SJCRH30 (cell line): ENCODE measurements at regions not wholly inside any gene's neighbourhood (a gene's known extent, or its start where the extent isn't known, plus 50 kb on each side); places are given as distances from the start of the nearest gene placed in this dataset.
"Not testable (repeated sequence)": the region's sequence is repeated elsewhere in the genome, so short reads cannot be mapped to it uniquely, and the experiment has no call there.

Experiments
- DNase-seq, 2 experiments: peaks; one replicate each; pipeline ENCODE4 v3.0.0-alpha.2; 2015 to 2020
- H3K27ac ChIP-seq: fragments of 250-450 bp; sonication (Bioruptor Pico); 2 replicates; pipeline ENCODE4 v1.5.1; 2020; ENCODE audit warnings: mild to moderate bottlenecking, moderate library complexity
- H3K27me3 ChIP-seq: fragments of 250-450 bp; sonication (Bioruptor Pico); 2 replicates; pipeline ENCODE4 v1.5.1; 2020; ENCODE audit warnings: mild to moderate bottlenecking, moderate library complexity
- H3K36me3 ChIP-seq: fragments of 250-450 bp; sonication (Bioruptor Pico); 2 replicates; pipeline ENCODE4 v1.5.1; 2020; ENCODE audit warnings: mild to moderate bottlenecking, moderate library complexity
- H3K4me1 ChIP-seq: fragments of 250-450 bp; sonication (Bioruptor Pico); 2 replicates; pipeline ENCODE4 v1.5.1; 2020; ENCODE audit warnings: mild to moderate bottlenecking, moderate library complexity
- H3K4me3 ChIP-seq: fragments of 250-450 bp; sonication (Bioruptor Pico); 2 replicates; pipeline ENCODE4 v1.5.1; 2020; ENCODE audit warnings: mild to moderate bottlenecking, moderate library complexity
- H3K9me3 ChIP-seq: fragments of 250-450 bp; sonication (Bioruptor Pico); replicated peaks from 2 replicates; pipeline ENCODE4 v1.5.1; 2020; ENCODE audit warnings: mild to moderate bottlenecking, moderate library complexity

DNA sequence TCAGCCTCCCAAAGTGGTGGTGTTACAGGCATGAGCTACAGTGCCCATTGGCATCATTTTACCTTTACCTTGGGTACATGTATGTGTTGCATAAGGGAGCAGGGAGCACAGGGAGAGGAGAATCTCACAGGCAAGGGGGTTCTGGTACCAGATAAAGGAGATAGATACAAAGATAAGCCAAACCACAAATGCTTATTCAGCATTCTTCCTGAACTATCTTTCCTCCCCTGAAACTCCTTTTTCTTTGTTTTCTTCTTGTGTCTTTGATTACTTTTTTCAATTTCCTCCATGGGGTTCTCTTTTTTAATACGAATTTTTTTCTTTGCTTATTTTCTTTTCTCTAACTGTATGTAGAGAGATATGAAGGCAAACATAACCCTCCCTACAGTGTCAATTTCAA is 193.8 kb downstream of the SPDYE17 start:
- H3K4me3 ChIP-seq, H3K4me1 ChIP-seq, H3K27ac ChIP-seq, H3K36me3 ChIP-seq, DNase-seq, H3K9me3 ChIP-seq, H3K27me3 ChIP-seq: not testable (repeated sequence)

DNA sequence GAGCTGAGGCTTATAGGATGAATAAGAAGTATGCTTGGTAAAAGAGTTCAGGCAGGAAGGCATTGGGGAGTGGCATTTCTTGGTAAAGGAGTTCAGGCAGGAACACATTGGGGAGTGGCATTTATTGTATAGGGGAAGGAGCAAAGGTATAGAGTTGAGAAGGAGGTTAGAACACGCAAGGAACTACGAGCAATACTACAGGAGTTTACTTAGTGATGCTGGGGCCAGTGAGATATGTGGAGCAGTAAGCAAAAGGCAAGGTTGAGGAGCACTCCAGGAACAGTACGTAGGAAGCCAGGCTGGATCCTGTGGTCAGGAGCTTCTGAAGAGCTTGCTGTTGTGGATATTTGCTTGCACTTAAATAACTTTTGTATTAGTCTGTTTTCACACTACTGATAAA is 202.2 kb upstream of the POMZP3 start:
- not testable (repeated sequence) for H3K9me3 ChIP-seq, H3K27ac ChIP-seq, DNase-seq, H3K36me3 ChIP-seq, H3K27me3 ChIP-seq, H3K4me3 ChIP-seq, H3K4me1 ChIP-seq

DNA sequence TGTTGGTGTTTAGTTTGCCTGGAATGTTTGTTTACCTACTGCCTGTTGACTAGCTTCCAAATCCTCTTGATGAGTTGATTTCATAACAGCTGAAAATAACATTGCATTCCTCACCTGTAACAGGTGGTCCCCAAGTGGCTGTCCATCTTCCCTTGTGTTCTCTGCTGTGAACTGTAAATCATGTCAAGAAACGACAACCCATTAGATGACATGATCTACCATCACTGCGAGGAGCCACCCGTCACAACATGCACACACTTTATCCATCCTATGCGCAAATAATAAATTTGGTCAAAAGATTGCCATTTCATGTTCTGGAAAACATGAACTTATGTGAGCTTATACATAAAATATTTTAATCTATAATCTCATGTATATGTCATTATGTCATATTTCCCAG is 199.1 kb upstream of the POMZP3 start:
- H3K27ac ChIP-seq, H3K4me3 ChIP-seq, H3K36me3 ChIP-seq, H3K4me1 ChIP-seq, H3K27me3 ChIP-seq, H3K9me3 ChIP-seq, DNase-seq: not testable (repeated sequence)

DNA sequence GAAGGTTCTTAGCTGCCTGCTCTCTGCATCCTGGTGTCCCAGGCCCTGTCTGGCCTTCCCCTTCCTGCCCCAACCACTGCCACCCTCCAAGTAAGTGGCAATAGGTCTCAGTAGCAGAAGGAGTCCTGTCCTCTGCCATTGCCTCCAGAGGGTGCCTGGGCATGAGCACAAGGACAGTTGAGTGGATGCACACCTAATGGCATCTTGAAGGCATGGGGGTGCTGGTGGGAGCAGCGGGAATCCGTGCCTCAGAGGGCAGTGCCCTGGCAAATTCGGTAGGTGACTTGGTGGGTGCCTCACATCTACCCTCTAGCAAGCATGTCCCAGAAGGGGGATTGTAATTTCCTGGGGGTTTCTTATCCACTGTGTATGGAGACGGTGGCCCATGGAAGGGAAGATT is 182.8 kb upstream of the POMZP3 start:
- DNase-seq, H3K36me3 ChIP-seq, H3K27me3 ChIP-seq, H3K27ac ChIP-seq, H3K9me3 ChIP-seq, H3K4me1 ChIP-seq, H3K4me3 ChIP-seq: not testable (repeated sequence)

DNA sequence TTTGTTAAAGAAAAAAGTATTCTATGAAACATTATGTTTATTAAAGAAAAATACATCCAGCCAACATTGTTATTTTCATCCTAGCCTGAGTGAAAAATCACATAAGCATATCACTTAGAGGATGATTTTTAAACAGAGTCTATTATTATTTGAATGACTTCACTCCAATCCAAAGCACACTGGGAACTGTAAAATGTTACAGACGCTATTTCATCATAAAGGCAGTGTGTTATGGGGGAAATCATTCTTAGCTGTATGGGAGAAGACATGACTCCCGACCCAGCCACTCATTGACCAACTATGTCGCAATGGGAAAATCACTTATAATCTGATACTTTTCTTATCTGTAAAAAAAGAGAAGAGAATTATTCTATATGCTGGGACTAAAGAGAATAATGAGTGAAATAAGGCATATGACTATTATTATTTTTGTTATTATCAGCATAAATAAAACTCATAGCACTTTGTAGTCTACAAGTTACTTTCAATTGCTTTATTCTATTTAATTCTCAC is 180.6 kb upstream of the POMZP3 start:
- not testable (repeated sequence) for H3K27me3 ChIP-seq, H3K4me3 ChIP-seq, H3K9me3 ChIP-seq, H3K36me3 ChIP-seq, DNase-seq, H3K4me1 ChIP-seq, H3K27ac ChIP-seq

DNA sequence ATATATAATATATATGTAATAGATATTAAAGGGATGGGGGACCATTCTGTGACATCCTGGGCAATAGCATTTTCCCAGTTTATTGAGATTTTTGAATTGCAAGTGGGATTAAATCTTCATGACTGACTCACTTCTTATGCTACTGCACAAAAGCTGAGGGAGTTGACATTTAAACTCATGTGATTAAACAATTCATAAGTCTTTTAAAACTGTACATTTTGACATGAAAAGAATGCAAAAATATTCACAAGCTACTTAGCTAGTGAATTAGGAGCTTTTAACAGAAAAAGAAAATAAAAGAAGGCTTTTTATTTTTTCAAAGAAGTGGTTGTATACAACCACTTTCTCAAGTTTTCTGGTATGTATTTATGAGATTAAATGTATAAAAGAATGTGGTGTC is 179.4 kb upstream of the POMZP3 start:
- H3K27ac ChIP-seq, H3K4me3 ChIP-seq, H3K27me3 ChIP-seq, DNase-seq, H3K9me3 ChIP-seq, H3K36me3 ChIP-seq, H3K4me1 ChIP-seq: not testable (repeated sequence)

DNA sequence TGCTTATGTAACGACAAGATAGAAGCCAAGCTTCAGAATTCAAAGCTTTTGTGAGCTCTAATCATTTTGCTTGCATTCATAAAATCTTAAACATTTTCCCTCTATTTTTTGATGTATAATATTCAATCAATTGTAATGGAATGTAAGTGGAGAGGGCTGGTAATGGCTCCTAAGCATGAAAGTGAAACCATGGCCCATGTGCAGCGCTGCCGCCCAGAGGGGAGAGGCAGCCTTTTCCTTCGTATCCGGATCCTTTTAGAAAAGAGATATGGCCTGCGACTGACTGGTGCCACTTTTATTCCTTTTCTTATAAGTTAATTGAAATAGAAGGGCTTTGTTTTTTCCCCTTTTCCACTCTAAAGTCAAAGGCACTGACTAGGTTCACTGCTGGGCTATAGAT is 178.9 kb upstream of the POMZP3 start:
- not testable (repeated sequence) for H3K27me3 ChIP-seq, H3K4me1 ChIP-seq, H3K36me3 ChIP-seq, DNase-seq, H3K4me3 ChIP-seq, H3K9me3 ChIP-seq, H3K27ac ChIP-seq

DNA sequence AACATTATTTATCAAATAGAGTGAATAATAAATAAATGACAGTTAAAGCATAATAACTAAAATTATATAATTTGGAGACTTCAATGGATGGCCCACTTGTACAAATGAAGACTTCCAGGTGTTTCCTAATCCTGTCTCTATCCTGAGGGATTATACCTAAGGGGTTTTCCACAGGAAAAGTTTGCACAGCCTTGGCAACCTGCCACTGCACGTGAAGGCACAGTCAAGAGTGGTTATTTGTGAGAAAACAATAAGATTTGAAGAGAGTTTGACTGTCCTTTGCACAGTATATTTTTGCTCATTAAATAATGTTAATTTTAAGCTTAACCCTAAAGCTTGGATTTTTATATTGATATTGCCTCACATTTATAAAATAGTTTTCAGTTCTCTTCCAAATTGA is 178.2 kb upstream of the POMZP3 start:
- not testable (repeated sequence) for H3K9me3 ChIP-seq, H3K27me3 ChIP-seq, H3K36me3 ChIP-seq, H3K27ac ChIP-seq, H3K4me1 ChIP-seq, H3K4me3 ChIP-seq, DNase-seq

DNA sequence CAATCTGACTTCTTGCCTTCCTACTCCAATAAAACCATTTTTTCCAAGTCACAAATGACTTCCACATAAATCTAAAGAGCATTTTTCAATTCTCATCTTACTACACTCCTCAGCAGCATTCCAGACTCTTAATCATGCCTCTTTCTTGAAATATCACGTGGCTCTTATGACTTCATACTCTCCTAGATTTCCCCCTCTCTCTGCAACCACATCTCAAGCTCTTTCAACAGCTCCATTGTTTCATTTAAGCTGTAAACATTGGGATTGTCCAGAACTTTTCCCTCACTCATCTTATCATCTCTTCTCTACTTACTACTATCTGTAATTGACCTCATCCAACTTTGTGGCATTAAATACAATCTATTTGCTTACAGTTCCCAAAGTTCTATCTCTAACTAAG is 170.6 kb upstream of the POMZP3 start:
- not testable (repeated sequence) for H3K4me1 ChIP-seq, H3K27ac ChIP-seq, H3K27me3 ChIP-seq, H3K36me3 ChIP-seq, H3K4me3 ChIP-seq, DNase-seq, H3K9me3 ChIP-seq

DNA sequence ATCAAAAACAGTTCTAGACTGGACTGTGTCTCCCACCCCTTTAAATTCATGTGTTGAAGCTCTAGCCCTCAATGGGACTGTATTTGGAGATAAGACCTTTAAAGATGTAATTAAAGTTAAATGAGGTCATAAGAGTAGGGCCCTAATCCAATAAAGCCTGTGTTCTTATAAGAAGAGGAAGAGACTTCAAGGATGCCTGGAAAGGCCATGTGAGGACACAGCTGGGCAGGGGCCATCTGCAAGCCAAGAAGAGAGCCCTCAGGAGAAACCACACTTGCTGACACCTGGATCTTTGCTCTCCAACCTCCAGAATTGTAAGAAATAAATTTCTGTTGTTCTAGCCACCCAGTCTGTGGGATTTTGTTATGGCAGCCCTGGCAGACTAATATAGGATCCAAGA is 153.6 kb upstream of the POMZP3 start:
- H3K4me3 ChIP-seq, H3K9me3 ChIP-seq, DNase-seq, H3K27me3 ChIP-seq, H3K36me3 ChIP-seq, H3K27ac ChIP-seq, H3K4me1 ChIP-seq: not testable (repeated sequence)

DNA sequence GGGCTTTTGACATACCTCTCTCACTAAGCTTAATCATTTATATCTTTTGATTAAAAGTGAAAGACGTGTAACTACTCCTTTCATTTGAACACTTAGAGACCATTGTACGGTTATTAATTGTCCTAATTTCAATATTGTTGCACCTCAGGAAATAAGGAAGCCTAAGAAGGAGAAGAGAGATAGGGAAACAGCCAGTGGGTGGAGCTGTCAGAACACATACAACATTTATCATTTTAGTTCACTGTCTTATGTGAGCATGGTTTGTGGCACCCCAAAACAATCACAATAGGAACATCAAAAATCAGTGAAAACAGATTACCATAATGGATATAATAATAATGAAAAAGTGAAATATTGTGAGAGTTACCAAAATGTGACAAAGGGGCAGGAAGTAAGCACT is 147.2 kb upstream of the POMZP3 start:
- H3K9me3 ChIP-seq, DNase-seq, H3K4me1 ChIP-seq, H3K27ac ChIP-seq, H3K36me3 ChIP-seq, H3K27me3 ChIP-seq, H3K4me3 ChIP-seq: not testable (repeated sequence)

DNA sequence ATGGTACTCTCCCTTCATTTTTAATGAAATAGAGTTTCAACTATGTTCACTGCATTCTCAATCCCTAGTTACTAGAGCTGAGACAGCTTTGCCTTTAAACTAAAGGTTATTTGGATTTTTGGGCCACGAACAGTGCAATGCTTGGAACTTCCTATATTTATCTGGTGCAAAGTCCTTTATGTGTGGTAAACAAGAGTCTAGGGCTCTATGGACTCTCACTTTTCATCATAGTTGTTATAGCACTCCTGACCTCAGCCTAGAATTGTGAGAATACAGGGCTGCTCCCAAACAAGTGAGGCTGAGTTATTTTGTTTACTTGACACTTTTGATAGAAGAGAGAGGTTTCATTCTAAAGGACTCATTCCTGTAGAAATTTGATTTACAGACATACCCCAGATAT is 144.9 kb upstream of the POMZP3 start:
- H3K27ac ChIP-seq, DNase-seq, H3K27me3 ChIP-seq, H3K36me3 ChIP-seq, H3K4me3 ChIP-seq, H3K4me1 ChIP-seq, H3K9me3 ChIP-seq: not testable (repeated sequence)

DNA sequence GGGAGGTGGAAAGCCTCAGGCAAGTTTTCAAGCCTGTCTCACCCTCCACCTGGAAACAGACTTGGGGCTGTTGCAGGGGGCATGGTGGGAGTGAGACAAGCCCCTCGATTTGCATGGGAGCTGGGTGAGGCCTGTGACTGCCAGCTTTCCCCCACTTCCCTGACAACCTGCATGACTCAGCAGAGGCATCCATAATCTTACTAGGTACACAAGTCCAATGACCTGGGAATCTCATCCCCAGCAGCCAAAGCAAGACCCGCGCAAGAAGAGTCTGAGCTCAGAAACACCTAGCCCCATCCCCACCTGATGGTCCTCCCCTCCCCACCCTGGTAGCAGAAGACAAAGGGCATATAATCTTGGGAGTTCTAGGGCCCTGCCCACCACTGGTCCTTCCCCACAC is 136.9 kb upstream of the POMZP3 start:
- not testable (repeated sequence) for H3K36me3 ChIP-seq, H3K4me3 ChIP-seq, DNase-seq, H3K4me1 ChIP-seq, H3K27ac ChIP-seq, H3K9me3 ChIP-seq, H3K27me3 ChIP-seq

DNA sequence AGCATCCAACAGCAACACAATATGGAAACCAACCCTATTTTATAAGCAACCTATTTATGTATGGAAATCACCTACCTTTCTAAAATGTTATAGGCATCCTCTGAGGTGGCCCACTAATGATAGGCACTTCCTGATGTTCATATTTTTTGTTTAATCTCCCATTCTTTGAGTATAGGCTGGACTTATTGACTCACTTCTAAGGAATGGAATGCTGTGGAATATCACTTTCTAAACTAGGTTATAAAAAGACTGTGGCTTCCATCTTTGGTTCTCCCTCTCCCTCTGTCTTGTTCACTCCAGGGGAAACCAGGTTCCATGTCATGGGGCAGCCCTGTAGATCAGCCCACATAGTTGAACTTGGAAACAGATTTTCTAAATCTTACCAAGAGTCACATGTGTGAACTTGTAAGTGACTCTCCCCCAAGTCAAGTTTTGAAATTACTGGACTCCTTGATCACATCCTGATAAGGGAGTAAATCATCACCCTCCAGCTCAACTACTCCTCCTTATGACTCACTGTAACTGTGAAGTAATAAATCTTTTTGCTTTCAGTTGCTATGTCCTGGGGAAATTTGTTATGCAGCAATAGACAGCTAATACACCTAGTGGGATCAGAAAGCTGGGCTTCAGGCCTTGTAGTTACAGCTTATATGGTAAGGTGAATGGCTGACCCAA is 133.6 kb upstream of the POMZP3 start:
- not testable (repeated sequence) for H3K9me3 ChIP-seq, DNase-seq, H3K4me3 ChIP-seq, H3K27me3 ChIP-seq, H3K27ac ChIP-seq, H3K4me1 ChIP-seq, H3K36me3 ChIP-seq

DNA sequence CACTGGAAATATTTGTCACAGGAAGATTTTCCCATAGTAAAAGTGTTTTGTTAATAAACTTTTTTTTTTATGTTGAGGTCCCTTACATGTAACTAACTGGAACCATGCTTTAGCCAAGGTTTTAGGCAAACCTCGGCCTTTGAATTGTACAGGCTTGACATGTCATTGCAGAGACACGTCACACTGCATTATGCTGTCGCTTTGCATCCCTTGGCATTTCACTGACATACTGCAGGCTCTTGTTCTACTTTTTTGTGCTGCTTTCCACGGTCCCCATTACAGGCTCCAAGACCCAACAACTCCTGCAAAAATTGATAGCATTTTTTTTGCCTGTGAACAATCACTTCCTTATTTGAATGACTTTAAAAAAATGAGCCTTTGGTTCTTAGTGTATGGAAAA is 112.5 kb upstream of the POMZP3 start:
- H3K4me3 ChIP-seq, H3K9me3 ChIP-seq, DNase-seq, H3K4me1 ChIP-seq, H3K27ac ChIP-seq, H3K27me3 ChIP-seq, H3K36me3 ChIP-seq: not testable (repeated sequence)

DNA sequence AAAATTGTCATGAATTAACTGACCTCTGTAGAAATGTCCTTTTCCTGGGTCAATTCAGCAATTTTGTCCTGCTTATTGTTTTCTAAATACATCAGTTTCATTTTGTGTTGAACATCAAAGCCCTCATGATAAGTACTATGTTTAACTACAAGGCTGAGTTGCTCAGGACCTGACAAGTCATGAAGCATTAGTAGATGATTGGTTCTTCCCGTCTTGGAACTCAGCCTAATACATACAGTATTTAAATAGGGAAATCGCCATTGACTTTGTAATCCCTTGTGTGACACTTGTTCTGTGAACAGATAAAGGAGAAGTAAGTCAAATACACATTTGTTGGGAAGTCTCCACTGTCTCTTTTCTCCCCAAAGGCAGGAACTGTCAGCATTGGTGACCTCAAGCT is 109.6 kb upstream of the POMZP3 start:
- not testable (repeated sequence) for DNase-seq, H3K4me3 ChIP-seq, H3K9me3 ChIP-seq, H3K27me3 ChIP-seq, H3K36me3 ChIP-seq, H3K4me1 ChIP-seq, H3K27ac ChIP-seq

DNA sequence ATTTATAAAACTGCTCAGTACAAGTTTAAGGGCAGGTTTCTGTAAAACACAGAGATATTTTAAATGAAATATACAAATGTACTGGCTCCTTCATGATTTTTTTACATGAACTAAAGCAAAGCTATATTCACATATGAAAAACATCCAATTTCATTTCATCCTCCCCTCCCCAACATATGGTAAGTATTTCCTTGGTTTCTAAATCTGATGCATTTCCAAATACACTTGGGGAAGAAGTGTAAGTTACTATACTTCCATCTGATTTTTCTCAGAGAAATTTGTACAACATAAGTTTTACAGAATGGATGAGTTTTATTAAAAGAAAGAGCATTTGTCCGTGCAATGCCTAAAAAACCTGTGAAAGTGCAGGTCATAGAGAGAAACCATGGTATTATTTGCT is 109.0 kb upstream of the POMZP3 start:
- DNase-seq, H3K27me3 ChIP-seq, H3K27ac ChIP-seq: not testable (repeated sequence)

More for the DNA sequence above, 109.0 kb upstream of the POMZP3 start:
- H3K9me3 ChIP-seq, H3K36me3 ChIP-seq, H3K4me1 ChIP-seq, H3K4me3 ChIP-seq: not testable (repeated sequence)
